GM19467 (cell line): ENCODE measurements at regions not wholly inside any gene's neighbourhood (a gene's known extent, or its start where the extent isn't known, plus 50 kb on each side); places are given as distances from the start of the nearest gene placed in this dataset.
"Not testable (repeated sequence)": the region's sequence is repeated elsewhere in the genome, so short reads cannot be mapped to it uniquely, and the experiment has no call there.

Experiments
- ATAC-seq: cut with Tn5 transposase; IDR thresholded peaks from one replicate; pipeline ENCODE4 v1.9.1; 2021; ENCODE audit warnings: mild to moderate bottlenecking, moderate library complexity; ENCODE audit not compliant: unreplicated experiment

DNA sequence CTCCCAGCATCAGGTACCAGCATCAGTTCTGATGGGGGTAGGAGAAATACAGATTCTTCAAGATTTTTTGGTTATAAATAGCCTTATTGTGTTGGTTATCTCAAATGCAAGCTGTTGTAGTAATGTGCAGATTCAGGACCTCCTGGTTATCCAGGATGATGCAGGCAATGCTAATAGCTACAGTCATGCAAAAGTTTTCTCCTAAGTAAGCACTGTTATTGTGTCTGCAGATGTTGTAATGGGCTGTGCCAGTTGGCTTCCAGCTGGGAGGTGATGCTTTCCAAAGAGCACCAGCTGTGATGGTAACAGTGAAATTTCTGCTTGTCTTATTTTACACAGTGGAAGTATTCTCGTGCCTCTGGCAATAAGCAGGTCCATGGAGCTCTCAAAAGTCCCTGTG lies 719.2 kb upstream of the CTNND2 start:
- no peak for ATAC-seq

DNA sequence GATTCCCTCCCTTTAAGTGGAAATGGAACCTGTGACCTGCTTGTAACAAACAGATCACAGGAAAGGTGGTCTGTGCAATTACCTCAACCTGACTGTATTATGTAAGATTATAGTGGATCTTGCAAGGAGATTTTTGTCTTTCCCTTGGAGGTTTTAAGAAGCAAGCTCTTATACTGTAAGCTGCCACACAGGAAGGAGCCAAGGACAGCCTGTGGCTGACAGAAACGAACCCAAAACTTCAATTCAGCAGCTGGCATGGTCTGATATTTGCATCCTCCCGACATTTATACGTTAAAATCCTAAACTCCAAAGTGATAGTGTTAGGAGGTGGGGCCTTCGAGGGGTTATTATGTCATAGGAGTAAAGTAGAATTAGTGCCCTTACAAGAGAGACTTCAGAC lies 711.8 kb upstream of the CTNND2 start:
- ATAC-seq: no peak

DNA sequence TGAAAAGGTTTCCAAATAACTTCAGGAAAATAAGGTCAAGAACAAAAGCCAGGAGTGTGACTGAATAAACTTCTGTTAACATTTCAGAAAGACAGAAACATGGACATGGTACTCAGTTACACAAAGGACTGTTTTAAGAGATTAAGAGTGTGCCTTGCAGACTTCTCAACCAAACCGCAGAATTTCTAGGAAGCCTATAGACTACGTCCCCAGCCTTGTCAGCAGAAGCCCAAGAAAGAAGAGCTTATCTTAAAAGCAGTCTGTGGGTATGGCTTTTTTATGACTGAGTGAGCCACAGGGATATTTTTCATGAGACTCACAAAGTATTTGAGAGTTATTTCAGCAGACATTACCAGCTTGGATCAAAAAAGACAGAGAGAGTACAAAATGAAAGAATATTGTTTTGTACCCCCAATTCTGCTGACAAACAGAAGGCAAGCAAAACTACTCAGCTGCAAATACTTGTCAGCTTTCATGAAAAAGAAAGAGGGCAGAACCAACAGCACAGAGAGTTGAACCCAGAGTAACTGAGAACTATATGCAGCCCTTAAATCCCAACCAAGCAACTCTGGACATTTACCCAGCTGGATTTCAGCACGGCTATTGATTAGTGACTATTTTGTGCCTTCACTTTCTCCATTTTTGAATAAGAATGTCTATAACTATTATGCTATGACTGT lies 711.0 kb upstream of the CTNND2 start:
- no peak for ATAC-seq

DNA sequence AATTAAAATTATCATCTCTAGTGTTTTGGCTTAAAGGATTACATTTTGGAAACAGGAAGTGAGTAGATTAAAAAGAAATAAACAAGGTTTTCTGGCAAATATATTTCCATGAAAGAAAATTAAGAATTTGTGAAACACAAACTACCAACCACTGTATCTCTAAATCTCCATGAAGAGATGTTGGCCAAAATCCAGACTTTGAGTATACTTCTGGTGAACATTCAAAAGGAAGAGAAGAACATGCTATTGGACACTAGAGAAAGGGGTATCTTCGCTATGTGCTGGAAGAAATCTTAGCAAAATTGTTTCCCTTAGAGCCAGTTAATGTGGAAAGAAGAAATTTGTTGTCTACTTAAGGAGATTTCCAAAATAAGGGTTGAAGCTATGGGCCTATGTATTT lies 710.4 kb upstream of the CTNND2 start:
- ATAC-seq: no peak

DNA sequence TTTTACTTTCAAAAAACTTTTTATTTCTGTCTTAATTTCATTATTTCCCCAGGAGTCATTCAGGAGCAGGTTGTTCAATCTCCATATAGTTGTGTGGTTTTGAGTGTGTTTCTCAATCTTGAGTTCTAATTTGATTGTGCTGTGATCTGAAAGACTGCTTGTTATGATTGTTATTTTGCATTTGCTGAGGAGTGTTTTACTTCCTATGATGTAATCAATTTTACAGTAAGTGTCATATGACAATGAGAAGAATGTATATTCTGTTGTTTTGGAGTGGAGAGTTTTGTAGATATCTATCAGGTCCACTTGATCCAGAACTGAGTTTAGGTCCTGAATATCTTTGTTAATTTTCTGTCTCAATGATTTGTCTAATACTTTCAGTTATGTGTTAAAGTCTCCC lies 706.9 kb upstream of the CTNND2 start:
- no peak for ATAC-seq

DNA sequence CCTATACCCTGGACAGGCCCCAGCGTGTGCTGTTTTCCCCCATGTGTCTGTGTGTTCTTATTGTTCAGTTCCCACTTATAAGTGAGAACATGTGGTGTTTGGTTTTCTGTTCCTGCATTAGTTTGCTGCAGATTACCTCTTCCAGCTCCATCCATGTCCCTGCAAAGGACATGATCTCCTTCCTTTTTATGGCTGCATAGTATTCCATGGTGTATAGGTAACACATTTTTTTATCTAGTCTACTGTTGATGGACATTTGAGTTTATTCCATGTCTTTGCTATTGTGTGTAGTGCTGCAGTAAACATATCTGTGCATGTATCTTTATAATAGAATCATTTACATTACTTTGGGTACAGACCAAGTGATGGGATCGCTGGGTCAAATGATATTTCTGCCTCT lies 703.6 kb upstream of the CTNND2 start:
- not testable (repeated sequence) for ATAC-seq

DNA sequence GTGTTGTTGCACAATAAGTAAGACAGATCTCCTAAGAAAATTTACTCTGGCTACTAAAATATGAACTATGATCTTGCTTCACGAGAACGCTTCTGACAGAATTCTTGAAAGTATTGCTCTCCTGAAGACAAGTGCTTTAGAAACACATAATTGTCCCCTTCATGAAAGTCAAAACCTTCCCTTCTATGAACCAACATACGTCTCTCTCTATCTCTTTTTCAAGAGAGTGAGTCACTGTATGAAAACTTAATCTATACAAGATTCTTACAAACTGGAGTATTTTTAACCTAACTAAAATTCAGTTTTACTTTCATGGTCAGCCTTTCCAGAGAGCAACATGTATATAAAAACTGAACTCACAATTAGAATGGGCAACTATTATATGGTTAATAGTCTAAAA lies 688.0 kb upstream of the CTNND2 start:
- no peak for ATAC-seq

DNA sequence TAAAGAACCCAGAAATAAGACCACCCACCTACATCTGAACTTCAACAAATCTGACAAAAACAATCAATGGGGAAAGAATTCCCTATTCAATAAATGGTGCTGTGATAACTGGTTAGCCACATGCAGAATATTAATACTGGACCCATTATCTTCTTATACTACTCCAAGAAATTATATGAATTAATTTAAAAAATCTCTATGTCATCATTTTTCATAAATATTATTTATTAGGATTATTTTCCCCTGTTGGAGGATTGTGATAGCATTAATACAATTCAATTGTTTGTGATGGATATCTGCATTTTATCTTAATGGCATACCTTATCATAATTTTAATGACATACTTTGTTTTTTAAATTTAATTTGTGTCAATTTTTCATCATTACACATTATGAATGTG lies 682.2 kb upstream of the CTNND2 start:
- ATAC-seq: no peak

DNA sequence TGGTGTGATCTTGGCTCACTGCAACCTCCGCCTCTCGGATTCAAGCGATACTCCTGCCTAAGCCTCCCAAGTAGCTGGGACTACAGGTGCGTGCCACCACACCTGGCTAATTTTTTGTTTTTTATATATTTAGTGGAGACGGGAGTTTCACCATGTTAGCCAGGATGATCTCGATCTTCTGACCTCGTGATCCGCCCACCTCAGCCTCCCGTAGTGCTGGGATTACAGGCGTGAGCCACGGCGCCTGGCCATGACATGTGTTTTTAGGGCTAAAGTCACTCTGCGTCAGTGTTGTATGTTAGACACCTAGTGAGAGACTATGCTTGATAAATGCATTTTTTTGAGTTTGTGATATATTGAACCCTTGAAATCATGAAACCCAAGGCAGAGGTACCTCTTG lies 674.6 kb upstream of the CTNND2 start:
- not testable (repeated sequence) for ATAC-seq

DNA sequence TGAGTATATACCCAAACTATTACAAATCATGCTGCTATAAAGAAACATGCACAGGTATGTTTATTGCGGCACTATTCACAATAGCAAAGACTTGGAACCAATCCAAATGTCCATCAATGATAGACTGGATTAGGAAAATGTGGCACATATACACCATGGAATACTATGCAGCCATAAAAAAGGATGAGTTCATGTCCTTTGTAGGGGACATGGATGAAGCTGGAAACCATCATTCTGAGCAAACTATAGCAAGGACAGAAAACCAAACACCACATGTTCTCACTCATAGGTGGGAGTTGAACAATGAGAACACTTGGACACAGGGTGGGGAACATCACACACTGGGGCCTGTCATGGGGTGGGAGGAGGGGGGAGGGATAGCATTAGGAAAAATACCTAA lies 672.7 kb upstream of the CTNND2 start:
- ATAC-seq: not testable (repeated sequence)

DNA sequence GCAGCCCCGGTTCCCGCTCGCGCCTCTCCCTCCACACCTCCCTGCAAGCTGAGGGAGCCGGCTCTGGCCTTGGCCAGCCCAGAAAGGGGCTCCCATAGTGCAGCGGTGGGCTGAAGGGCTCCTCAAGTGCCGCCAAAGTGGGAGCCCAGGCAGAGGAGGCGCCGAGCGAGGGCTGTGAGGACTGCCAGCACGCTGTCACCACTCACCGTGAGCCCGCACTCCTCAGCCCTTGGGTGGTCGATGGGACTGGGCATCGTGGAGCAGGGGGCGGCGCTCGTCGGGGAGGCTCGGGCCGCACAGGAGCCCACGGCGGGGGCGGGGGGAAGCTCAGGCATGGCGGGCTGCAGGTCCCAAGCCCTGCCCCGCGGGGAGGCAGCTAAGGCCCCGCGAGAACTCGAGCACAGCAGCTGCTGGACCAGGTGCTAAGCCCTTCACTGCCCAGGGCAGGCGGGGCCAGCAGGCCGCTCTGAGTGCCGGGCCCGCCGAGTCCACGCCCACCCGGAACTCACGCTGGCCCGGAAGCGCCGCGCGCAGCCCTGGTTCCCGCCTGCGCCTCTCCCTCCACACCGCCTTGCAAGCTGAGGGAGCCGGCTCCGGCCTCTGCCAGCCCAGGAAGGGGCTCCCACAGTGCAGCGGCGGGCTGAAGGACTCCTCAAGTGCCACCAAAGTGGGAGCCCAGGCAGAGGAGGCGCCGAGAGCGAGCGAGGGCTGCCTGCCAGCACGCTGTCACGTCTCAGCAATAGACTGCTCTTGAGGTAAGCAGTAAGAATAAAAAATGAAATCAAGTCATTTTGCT lies 670.2 kb upstream of the CTNND2 start:
- not testable (repeated sequence) for ATAC-seq

DNA sequence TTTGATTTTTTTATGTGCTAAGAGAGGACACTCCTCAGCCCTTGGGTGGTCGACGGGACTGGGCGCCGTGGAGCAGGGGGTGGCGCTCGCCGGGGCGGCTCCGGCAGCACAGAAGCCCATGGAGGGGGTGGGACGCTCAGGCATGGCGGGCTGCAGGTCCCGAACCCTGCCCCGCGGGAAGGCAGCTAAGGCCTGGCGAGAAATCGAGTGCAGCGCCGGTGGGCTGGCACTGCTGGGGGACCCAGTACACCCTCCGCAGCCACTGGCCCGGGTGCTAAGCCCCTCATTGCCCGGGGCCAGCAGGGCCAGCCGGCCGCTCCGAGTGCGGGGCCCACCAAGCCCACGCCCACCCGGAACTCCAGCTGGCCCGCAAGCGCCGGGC lies 669.7 kb upstream of the CTNND2 start:
- ATAC-seq: not testable (repeated sequence)

DNA sequence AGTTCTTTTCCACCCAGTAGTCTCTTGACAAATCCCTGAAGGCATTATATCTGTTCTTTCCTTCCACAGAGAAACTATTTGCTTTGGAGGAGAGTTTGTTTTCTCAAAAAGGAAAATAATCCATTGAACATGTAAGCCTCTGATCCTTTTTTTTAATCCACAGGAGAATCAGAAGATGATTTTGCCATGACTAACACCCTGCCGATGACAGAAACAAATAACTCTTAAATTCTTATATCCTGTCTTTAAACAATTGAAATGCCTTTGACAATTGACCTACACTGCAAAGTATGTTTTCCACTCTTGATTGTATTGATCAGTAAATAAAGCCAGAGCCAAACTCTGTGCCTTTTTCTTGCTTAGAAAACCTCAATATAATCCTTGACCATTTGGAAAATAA lies 666.4 kb upstream of the CTNND2 start:
- ATAC-seq: no peak

DNA sequence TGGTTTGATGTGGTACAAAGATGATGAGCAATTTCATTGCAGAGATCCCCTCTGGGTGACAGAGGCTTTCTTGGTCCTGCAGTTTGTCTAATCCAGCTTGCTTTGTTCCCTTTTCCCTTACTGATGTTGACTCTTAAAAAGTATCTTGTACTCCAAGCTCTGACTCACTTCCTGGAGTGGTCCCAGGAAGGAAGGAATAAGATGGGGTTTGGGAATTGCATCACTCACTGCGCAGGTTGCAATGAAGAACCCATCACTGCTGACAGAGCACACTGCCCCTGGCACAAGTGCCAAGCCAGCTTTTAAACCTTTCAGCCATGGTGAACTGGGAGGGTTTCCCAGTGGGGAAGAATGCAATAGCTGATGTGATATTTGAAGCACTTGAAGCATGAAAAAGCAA lies 662.2 kb upstream of the CTNND2 start:
- no peak for ATAC-seq

DNA sequence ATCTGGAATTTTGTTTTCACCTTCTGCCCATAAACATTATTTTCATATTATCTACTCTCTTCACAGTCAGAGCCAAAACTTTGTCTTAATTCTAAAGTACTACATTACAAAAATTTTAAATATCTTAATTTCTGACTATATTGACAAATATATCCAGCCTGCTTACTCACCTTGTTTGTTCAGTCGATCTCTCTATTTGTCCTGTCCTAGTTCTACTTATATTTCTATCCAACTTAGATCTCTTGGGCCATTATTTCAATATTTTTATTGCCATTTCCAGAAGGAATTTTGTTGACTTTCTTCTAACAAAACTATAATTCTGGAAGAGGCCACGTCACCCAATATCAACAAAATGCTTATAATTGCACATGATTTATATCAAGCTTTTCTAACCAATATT lies 652.8 kb upstream of the CTNND2 start:
- no peak for ATAC-seq

DNA sequence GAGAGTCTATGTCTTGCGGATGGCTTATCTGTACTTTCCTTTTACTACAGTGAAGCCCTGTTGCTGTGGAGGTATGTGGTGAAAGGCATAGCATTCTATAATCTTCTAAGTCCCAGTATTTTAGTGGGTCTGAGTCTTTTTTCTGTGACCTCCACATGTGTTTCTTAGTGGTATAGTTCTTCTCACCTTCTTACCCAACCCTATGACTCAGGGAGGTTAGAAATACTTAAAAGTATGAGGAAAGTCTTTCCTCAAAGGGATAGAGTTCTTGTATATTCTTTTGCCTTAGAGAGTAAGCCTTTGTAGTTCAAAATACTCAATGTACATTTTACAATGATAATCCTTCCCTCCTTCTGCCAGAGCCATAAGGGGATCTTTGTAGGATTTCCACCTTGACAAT lies 621.9 kb upstream of the CTNND2 start:
- no peak for ATAC-seq

DNA sequence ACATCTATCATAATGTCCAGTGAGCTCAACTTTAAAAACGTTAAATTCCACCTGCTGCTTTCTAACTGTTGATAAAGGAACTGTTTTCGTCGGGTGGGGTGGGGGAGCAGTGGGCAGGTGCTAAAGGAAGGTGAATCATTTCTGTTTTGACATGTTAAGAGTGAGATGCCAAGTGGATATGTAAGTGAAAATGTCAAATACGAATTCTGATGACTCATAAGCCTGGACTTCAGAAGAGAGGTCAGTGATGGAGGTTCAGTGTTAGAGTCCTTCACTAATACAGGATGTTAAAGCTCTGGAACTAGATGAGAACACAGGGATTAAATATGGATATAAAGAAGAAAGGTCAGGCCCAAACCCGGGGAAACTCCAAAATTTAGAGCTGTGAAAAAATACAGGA lies 617.9 kb upstream of the CTNND2 start:
- ATAC-seq: no peak

DNA sequence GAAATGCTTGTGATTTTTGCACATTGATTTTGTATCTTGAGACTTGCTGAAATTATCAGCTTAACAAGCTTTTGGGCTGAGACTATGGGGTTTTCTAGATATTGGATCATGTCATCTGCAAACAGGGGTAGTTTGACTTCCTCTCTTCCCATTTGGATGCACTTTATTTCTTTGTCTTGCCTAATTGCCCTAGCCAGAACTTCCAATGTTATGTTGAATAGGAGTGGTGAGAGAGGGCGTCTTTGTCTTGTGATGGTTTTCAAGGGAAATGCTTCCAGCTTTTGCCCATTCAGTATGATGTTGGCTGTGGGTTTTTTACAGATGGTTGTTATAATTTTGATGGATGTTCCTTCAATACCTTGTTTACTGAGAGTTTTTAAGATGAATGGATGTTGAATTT lies 600.7 kb upstream of the CTNND2 start:
- not testable (repeated sequence) for ATAC-seq

DNA sequence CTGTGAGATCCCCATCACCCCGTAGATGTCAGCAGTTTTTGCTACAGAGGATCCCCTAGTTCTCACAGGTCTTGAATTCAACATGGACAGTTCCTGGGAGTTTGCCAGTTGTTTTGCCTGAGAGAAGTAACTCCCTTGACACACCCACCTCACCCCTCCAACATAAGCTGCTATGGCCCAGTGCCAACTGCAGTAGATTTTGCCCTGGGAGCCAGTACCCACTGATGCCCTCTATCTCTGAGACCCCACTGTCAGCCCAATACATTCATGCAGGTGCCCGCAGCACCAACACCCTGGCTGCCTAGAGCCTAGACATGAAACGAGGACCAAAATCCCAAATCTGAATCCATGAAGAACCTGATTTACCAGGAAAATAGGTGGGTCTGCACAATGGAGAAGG lies 583.9 kb upstream of the CTNND2 start:
- no peak for ATAC-seq

DNA sequence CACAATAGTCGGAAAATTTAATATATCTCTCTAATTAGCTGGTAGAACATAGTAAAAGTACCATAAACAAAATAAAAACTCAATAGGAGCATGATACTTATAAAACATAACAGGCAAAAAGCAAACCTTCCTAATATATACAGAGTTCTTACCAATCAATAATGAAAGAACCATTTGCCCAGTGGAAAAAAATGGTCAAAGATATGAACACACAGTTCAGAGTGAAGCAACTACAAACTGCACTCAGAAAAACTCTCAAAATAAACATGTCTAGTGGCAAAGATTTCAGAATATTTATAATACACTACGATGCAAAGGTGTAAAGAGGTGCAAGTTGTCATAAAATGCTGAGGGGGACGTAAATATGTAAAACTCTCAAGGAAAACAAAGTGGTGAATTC lies 576.2 kb upstream of the CTNND2 start:
- no peak for ATAC-seq

DNA sequence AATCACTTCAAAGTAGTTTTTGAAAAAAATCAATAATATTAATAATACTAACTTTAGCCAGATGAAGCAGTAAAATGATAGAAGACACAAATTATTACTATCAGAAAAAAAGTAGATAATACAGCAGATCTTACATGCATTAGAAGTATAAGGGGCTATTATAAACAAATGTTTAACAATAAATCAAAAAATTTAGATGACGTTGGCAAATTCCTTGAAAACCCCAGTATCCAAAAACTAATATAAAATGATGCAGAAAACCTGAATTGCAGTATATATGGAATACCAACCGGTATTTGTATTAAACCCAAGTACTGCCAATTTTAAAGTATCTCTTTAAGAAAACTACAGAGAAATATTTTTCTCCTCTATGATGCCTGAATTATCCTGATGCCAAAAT lies 573.3 kb upstream of the CTNND2 start:
- ATAC-seq: no peak

DNA sequence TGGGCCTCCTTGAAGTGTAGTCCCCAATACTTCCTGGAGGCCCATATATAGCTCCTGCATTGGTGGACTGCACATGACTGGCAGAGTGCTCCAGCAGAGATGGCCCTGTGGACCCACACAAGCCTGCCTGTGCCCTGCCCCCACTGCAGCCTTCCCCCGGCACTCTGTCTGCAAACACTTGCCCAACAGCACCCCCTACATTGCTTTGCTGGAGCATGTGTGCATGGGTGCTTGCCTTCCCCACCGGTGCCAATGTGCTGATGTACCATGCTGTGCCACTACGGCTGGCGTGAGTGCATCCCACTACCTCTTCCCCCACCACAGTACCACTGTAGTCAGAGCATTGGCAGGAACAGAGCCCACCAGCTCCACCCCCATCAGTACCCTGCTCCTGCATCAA lies 563.6 kb upstream of the CTNND2 start:
- ATAC-seq: no peak
